DMS114 treated with DMSO at 0.1 percent for 48 hours (cell line): ENCODE measurements at regions not wholly inside any gene's neighbourhood (a gene's known extent, or its start where the extent isn't known, plus 50 kb on each side); places are given as distances from the start of the nearest gene placed in this dataset.
"Not testable (repeated sequence)": the region's sequence is repeated elsewhere in the genome, so short reads cannot be mapped to it uniquely, and the experiment has no call there.

Experiments
- DNase-seq: peaks from one replicate; lab custom pipeline; 2025; ENCODE audit not compliant: unreplicated experiment; lab: John Stamatoyannopoulos, UW

DNA sequence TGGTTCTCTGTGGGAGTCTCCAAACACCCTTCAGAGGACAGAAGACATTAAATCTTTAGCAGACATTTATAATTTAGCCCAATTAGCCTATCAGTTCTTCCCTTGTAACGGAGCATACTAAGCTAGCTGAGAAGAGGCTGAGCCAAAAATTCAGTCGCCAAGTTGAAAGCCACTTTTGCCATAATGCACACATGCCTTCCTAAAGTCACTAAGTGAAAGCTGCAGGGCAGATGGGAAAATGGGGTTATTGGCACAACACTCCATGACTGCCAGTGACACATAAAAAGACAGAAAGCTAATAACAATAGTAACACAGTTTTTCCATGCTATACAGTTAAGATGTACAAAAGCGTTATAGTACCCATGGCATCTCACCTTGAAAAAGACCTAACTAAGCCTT is 176.2 kb downstream of the DIRAS2 start:
- DNase-seq, result no peak

DNA sequence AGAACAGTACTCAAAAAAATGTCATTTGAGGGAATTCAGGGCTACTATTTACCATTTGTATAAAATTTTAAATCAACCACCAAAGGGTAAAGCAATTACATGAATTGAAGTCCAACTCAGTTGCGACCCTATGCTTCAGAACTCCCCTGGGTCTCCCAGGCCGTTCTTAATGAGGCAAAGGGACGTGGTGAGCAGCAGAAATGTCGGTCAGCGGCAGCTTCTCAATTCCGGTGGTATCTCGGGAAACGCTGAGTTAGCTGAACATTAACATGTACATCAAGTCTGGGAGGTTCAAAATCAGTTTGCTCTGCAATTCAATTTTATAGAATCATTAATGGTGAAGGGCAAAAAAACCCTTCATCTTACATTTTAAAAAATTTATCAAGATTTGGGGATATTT is 173.2 kb downstream of the DIRAS2 start:
- no peak for DNase-seq

DNA sequence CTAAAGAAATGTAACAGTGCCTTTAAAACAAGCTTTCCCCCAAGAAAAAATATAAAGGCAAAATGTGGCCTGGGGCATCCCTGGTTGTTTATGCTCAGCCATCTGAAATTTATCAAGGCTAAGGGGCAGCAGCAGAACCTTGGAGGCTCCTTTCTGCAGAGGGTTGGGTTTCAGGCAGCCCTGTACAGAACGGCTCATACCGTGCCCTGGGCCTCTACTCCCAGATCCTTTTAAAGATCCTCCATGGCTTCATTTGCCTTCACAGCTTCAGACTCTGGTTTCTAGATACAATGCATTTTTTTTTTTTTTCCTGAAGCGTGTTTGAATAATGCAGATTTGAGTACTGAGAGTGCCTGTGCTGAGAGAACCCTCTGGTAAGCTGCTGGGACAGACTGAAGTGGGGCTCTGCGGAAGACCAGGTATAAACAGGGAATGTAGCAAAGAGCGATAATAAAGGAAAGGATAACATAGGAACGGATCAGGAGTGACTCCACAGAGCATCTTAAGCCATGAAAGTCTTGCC is 172.7 kb downstream of the DIRAS2 start:
- DNase-seq, result no peak

DNA sequence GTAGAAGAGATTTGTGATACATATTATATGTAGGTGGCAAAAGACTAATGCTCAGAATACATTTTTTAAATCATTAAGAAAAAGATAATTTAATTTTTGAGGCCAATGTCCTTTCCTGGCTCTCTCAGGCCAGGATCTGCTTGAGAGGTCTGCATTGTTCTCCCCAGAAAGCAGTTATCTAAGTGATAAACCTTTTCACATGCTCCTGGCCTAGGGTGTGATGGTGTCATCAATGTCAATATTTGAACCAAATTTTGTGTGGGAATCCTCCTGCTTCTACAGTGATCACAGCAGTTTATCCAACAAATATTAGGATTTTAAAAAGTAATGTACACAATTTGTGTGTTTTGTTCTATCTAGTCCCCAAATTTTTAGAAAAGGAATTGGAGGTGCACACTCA is 166.6 kb downstream of the DIRAS2 start:
- no peak for DNase-seq

DNA sequence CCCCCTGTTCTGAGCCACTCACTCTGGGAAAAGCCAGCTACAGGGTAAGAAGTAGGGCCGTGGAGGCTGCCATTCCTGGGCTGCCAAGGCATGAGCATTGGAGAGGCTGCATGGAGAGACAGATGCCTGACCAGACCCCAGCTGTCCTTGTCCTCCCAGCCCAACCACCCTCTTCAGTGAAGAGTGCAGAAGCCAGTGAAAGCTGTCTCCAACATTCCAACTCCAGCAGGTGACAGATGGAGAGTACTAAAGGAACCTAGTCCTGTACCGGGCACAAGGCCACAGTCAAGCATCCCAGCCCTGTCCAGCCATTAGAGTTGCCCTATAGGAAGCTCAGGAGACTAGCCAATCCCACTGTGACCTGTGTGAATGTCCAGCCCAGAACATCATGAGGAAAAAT is 165.1 kb downstream of the DIRAS2 start:
- no peak for DNase-seq

DNA sequence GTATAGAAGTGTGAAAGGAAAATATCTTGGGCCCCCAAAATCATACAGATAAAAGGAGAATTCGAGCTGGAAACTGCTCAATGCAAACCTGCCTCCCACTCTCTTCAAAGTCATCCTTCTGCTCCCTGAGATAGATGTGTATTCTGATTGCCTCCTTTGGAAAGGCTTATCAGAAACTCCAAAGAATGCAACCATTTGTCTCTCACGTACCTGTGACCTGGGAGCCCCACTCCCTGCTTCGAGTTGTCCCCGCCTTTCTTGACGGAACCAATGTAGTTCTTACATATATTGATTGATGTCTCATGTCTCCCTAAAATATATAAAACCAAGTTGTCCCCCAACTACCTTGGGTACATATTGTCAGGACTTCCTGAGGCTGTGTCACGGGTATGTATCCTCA is 163.8 kb downstream of the DIRAS2 start:
- DNase-seq, result no peak

DNA sequence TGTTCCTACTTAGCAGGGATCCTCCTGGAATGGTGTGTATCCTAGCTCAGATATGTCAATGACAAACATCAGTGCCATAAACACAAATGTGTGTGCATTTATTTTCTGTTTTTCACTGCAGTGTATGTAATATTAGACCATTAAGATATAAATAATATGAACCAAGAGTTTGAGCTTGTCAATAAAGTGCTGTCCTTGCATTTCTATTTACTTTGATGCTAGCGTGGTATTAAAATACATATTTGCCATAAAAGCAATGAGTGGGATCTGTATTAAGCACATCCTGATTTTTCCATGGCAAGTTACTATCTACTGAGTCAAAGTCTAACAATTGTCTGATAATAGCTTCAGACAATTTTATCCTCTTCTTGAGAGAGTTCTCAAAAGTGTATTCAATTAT is 157.6 kb downstream of the DIRAS2 start:
- no peak for DNase-seq

DNA sequence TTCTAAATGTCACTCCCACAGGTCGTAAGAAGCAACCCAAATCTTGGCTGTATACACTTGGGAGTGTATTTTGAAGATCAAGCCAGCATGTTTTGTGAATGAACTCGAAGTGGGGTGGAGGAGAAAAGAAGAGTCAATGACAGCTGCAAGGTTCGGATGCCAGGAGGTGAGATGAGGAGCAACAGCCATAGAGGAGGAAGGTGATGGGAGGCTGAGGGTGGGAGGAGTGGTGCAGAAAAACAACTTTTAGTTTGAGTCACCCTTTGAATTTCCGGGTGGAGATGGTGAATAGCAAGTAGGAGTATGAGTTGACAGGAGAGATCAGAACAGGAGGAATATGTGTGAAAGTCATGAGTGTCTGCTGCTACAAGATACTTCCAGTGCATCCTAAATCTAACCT is 153.6 kb downstream of the DIRAS2 start:
- DNase-seq, result no peak

DNA sequence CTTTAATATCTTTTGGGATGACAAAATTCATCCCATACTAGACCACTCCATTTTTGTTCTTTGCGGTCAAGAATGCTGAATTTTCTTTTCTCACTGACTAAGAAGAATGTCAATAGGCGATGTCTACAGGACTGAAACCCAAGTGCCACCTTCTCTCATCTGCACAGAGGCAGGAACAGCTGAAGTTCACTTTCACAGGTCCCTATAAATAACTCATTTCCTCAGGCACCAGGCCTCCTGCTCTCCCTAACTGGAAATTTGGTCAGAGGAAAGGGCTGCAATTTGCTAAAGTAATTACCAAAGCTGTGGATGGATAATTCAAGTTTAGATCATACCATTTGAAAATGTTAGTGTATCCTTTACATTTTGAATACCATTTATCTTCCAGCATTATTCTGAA is 142.9 kb downstream of the DIRAS2 start:
- no peak for DNase-seq

DNA sequence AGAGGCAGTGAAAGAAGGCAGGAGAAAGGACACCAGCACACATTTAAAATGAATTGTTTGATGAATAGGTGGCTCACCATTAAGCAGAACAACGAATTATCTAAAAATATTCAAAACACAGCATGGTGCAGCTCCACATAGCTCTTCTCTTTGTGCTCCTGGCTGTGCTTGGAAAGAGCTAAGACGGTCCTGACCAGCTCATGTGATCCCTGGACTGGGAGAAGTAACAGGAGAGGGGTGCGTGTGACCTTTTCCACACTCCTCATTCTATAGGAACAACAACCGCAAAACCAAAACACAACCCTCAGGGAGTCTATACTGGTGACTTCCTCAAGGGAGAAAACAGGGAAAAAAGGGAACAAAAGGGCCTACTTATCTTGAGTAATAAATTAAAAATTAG is 140.5 kb downstream of the DIRAS2 start:
- no peak for DNase-seq

DNA sequence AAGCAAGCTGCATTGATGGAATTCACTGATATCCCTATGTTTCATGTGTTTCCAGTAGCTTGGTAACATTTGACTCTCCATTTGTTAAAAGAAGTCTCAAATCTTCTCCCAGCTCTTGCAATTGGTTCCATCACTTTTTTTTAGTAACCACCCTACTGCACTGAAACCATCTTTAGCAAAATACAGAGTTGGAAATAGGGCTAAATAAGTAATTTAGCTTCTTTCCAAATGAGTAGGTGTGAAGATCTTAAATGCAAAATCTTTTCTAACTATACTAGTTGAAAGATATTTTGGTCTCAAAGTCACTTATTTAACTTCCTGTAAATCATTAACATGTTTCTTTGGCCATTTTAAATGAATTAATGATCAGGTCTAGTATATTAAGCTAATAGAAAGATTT is 138.1 kb downstream of the DIRAS2 start:
- no peak for DNase-seq

DNA sequence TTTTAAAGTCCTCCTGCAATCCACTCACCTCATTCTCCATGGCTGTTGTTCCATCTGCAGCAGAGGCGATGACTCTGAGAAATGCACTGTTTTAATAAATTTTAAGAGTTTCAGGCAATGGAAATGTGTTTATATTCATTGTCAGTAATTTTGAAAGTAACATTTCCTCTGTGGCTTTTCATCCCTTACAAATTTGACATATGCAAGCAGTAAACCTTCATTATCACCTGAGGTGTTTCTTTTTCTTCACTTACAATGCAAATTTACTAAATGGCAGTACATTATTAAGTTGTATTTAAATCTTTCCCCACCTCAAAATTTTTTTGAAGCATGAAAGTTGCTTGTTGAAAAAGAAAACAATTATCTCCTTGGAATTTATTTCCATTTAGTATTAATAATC is 136.9 kb downstream of the DIRAS2 start:
- DNase-seq, result no peak

DNA sequence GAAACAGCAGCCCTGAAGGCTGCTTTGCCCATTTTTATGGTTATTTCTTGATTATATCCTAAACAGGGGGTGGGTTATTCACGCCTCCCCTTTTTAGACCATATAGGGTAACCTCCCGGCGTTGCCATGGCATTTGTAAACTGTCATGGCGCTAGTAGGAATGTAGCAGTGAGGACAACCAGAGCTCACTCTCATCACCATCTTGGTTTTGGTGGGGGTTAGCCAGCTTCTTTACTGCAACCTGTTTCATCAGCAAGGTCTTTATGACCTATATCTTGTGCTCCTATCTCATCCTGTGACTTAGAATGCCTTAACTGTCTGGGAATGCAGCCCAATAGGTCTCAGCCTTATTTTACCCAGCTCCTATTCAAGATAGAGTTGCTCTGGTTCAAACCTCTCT is 136.2 kb downstream of the DIRAS2 start:
- not testable (repeated sequence) for DNase-seq

DNA sequence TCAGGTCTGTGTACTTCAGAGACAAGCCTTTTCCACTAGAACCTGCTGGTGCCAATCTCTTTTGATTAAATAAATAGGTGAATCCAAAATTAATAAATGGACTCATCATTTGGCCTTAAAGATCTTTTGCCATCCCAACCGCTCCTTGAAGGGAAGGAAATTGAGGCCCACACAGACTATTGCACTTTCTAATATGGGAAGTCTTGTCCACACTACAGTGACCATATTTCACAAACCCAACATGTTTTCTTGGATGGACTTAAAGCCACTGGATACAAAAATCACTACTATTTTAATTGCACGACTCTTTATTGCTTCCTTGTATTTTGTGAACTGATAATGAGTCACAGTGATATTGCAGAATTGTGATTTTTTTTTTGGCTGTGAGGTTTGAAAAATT is 135.0 kb downstream of the DIRAS2 start:
- no peak for DNase-seq

DNA sequence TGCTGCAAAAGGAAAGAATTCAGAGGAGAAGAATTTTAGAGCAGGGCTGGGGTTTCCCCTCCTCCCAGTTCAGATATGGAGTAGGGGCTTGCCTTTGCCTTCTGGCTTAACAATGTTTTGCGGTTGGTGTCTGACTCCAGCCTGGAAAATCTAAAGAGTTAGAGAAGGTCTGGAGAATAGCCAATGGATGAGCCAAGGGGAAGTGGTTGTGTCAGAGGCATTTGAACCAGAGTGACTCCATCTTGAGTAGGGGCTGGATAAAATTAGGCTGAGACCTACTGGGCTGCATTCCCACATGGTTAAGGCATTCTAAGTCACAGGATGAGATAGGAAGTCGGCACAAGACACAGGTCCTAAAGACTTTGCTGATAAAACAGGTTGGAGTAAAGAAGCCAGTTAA is 133.7 kb downstream of the DIRAS2 start:
- DNase-seq, result no peak

DNA sequence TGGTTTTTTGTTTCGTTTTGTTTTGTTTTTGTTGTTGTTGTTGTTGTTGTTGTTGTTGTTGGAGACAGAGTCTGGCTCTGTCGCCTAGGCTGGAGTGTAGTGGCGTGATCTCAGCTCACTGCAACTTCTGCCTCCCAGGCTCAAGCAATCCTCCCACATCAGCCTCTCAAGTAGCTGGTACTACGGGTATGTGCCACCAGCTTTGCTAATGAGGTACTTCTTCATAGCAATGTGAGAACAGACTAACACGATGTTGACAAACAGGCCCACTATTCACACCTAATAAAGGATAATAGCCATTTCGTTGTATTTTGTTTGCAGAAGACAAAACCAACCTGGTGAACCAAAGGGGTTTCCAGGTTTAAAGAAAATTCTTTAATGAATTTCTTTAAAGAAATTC is 130.9 kb downstream of the DIRAS2 start:
- DNase-seq, result no peak

DNA sequence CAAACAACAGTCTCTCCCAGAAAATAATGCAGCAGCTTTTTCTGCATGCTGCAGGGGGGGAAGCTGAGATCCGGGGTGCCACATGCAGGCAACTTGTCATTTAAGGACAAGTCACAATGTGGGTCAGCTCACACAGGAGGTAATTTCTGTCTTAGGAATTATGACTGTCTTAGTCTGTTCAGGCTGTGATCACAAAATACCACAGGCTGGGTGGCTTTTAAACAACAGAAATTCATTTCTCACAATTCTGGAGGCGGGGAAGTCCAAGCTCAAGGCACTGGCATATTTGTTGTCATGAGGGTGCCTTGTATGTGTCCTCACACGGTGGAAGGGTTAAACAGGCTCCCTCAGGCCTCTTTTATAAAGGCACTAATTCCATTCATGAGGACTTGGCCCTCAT is 127.7 kb downstream of the DIRAS2 start:
- DNase-seq, result no peak

DNA sequence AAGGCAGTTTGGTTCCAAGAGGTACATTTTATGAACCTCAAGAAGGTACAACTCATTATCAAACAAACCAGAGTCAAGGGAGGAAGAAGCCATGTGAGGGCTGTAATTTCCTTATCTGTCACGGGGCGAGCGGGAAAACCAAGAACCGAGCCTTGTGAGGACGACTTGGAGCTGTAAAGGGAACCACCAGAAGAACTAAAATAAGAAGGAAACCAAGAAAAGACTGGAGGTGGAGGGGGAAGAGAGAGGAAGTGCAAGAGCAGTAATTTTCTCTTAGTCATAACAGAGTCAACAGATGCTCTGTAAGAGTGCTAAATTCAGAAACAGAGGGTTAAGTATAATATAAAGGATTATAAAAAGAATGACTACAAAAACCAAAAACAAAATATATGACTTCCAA is 127.1 kb downstream of the DIRAS2 start:
- DNase-seq, result no peak

DNA sequence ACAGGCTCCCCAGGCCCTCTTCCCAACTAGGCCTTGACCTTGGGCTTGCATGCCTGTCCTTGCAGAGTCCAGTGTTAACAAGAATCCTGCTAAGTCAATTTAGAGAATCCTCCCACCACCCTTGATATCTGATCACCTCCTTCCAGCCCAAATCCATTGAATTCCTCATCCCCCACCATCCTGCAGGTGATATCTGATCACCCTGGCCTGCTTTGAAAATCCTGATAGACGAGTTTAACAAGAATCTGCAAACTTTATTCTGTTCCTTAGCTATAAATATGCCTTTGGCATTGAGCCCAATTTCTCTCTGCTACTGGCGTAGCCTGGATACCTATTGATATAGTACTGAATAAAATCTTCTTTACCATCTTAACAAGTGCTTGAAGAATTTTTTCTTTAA is 125.5 kb downstream of the DIRAS2 start:
- no peak for DNase-seq

DNA sequence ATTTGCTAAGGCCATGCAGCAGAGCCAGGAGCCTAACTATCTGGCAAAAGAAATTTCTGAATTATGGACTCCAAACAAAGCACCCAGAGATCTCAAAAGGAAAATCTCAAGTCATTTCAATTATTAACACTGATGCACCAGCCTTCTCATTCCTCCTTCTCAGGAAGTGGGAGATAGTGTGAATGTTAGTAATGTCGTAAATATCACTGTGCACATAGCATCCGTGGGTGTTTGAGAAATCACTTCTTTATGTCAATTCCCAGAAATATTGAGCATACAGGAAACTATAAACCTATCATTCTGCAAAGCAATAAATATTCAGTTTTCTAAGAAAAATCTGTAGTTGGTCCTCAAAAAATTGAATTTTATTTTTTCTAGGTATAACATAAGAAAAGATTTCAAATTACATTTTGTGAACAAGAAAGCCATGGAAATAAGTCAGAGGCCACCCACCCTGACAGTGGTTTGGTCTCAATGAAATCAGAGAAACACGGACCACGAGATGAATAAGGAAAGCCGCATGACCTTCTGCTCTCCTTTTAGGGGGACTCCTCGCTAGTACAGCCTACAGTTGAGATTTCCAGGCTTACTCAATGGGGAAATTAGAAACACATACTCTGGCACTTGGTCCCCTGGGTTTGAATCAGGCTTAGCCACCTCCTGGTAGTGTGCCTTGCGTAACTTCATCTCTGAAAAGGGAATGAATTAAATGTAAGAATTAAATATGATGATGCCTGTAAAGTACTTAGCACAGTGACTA is 120.6 kb downstream of the DIRAS2 start:
- DNase-seq, result no peak

DNA sequence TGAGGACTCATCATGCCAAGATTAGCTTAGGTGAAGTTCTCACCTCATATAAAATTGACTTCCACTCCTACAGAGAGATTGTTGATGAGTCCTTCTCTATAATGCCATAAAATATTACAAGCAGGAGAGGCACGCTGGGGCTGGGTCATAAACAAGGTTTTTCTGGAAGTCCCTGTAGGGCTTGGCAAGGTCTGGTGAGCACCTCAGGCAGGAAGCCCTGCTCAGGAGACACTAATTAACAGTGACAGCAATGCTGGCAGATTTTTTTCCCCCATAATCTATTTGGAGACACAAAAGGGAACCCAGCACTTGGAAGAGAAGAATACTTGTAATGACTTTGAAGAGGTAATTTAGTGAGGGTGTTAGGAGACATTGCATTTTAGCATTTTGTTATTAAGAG is 118.7 kb downstream of the DIRAS2 start:
- DNase-seq, result no peak

DNA sequence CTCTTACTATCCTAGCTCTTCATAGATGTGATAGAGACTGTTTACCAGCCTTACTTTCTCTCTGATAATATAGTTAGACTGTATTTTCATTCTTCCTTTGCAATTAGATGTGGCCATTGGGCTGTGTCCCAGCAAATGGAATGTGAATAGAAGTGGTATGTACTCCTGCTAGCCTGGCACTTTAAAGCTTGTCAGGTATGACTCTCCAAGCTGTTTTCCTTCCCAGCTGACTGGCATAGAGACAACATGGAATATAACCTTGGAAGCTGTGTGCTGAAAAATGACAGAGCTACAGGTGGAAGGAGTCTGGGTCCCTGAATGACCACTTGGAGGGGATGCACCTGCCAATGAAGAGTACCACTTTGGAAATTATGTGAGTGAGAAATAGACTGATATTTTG is 116.2 kb downstream of the DIRAS2 start:
- DNase-seq, result no peak

DNA sequence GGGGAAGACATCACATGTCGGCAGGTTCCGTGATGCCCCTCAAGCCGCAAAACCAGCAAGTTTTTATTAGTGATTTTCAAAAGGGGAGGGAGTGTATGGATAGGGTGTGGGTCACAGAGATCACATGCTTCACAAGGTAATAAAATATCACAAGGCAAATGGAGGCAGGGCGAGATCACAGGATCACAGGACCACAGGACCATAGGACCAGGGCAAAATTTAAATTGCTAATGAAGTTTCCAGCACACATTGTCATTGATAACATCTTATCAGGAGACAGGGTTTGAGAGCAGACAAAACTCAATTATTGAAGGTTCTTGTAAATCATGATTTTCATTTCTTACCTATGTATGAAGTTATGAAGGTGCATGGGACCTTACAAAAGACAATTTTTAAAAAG is 106.5 kb downstream of the DIRAS2 start:
- DNase-seq, result not testable (repeated sequence)
